Fibroblast of the aortic adventitia (primary cell): ENCODE measurements at regions not wholly inside any gene's neighbourhood (a gene's known extent, or its start where the extent isn't known, plus 50 kb on each side); places are given as distances from the start of the nearest gene placed in this dataset.

Experiments
- DNase-seq: peaks from one replicate; pipeline ENCODE4 v3.0.0-alpha.2; 2010; ENCODE audit warnings: low read depth
- H3K4me3 ChIP-seq: 2 replicates; pipeline ENCODE4 v1.5.1; 2011; ENCODE audit warnings: low read depth, mild to moderate bottlenecking, control low read depth, low read length, moderate library complexity
- CTCF ChIP-seq: IDR thresholded peaks from 2 replicates; pipeline ENCODE4 v1.5.1; 2011; ENCODE audit warnings: mild to moderate bottlenecking, low read length, control low read depth, inconsistent platforms; ENCODE audit not compliant: insufficient read depth

- no peak overlapping the region for H3K4me3 ChIP-seq
- no peak for TF ChIP-seq CTCF
- no peak for DNase-seq
Measured at GRCh38 chr22:22814666-22815396, 72.8 kb upstream of the IGLL5 start.

GRCh38 chr22:22815397-22816170 lies 72.0 kb upstream of the IGLL5 start:
- no peak overlapping the region for H3K4me3 ChIP-seq
- DNase-seq, result no peak
- no peak for TF ChIP-seq CTCF

GRCh38 chr22:22816171-22816514 lies 71.5 kb upstream of the IGLL5 start:
- TF ChIP-seq CTCF, result no peak
- H3K4me3 ChIP-seq, result no peak overlapping the region
- DNase-seq, result no peak

- no peak overlapping the region for H3K4me3 ChIP-seq
- TF ChIP-seq CTCF, result no peak
- DNase-seq, result no peak
Measured at GRCh38 chr22:22816766-22817410, 70.7 kb upstream of the IGLL5 start.

- no peak for DNase-seq
- H3K4me3 ChIP-seq, result no peak overlapping the region
- TF ChIP-seq CTCF, result no peak
Measured at GRCh38 chr22:22817468-22818201, 70.0 kb upstream of the IGLL5 start.

- no peak for TF ChIP-seq CTCF
- DNase-seq, result no peak
Measured at GRCh38 chr22:22818202-22818538, 69.4 kb upstream of the IGLL5 start.

More at GRCh38 chr22:22818202-22818538, 69.4 kb upstream of the IGLL5 start:
- no peak overlapping the region for H3K4me3 ChIP-seq
